ENCODE measurements at regions not wholly inside any gene's neighbourhood (a gene's known extent, or its start where the extent isn't known, plus 50 kb on each side); places are given as distances from the start of the nearest gene placed in this dataset.

GRCh38 chr9:129323376-129323998, 145.4 kb upstream of the IER5L start:
- CTCF ChIA-PET = interaction anchor here (0.6 to 1.5 kb wide), 2 partner anchors 180 to 467 kb away, joined by 3 read pairs; no protein-coding TSS in a partner anchor

GRCh38 chr9:129322641-129323375, 144.7 kb upstream of the IER5L start:
- no peak overlapping the region for H3K4me3 Mint-ChIP-seq
- no peaks in the 10 kb centered on the region for H3K9me3 Mint-ChIP-seq
- POLR2A ChIA-PET = no interaction called here
- DNase-seq = no peak
- no peak overlapping the region for H3K27ac Mint-ChIP-seq
- peaks cover 12% of the 10 kb centered on the region for H3K4me1 Mint-ChIP-seq (ENCODE audit: low read depth)
- intact Hi-C loops (cut with micrococcal nuclease) = loop anchor here (5.0 kb wide), 1 partner anchor 289 kb away; no protein-coding TSS in a partner anchor
- no peaks in the 10 kb centered on the region for H3K27me3 Mint-ChIP-seq
- no peaks in the 10 kb centered on the region for H3K36me3 Mint-ChIP-seq
- CTCF ChIA-PET = interaction anchor here (0.6 to 1.5 kb wide), 3 partner anchors 180 to 467 kb away, joined by 3 read pairs; no protein-coding TSS in a partner anchor

More at GRCh38 chr9:129323376-129323998, 145.4 kb upstream of the IER5L start:
- intact Hi-C loops (cut with micrococcal nuclease) = loop anchor here (5.0 kb wide), 1 partner anchor 289 kb away; no protein-coding TSS in a partner anchor
- no peak overlapping the region for H3K4me3 Mint-ChIP-seq
- H3K27me3 Mint-ChIP-seq = no peaks in the 10 kb centered on the region
- H3K36me3 Mint-ChIP-seq = no peaks in the 10 kb centered on the region
- H3K9me3 Mint-ChIP-seq = no peaks in the 10 kb centered on the region
- no peak for DNase-seq
- peaks cover 17% of the 10 kb centered on the region for H3K4me1 Mint-ChIP-seq (ENCODE audit: low read depth)
- POLR2A ChIA-PET = no interaction called here
- no peak overlapping the region for H3K27ac Mint-ChIP-seq

GRCh38 chr9:129322022-129322621, 144.1 kb upstream of the IER5L start:
- H3K27ac Mint-ChIP-seq = no peak overlapping the region
- H3K4me3 Mint-ChIP-seq = no peak overlapping the region
- no peak for DNase-seq
- CTCF ChIA-PET = interaction anchor here (0.9 kb wide), 1 partner anchor 190 kb away, joined by 3 read pairs; no protein-coding TSS in a partner anchor
- no peaks in the 10 kb centered on the region for H3K9me3 Mint-ChIP-seq
- H3K27me3 Mint-ChIP-seq = no peaks in the 10 kb centered on the region
- intact Hi-C loops (cut with micrococcal nuclease) = loop anchor here (5.0 kb wide), 1 partner anchor 290 kb away; no protein-coding TSS in a partner anchor
- no peaks in the 10 kb centered on the region for H3K36me3 Mint-ChIP-seq
- POLR2A ChIA-PET = no interaction called here
- H3K4me1 Mint-ChIP-seq (ENCODE audit: low read depth) = peaks cover 12% of the 10 kb centered on the region

- POLR2A ChIA-PET = no interaction called here
- H3K27me3 Mint-ChIP-seq = no peaks in the 10 kb centered on the region
- intact Hi-C loops (cut with micrococcal nuclease) = loop anchor here (5.0 kb wide), 1 partner anchor 291 kb away; no protein-coding TSS in a partner anchor
- CTCF ChIA-PET = interaction anchor here (1.3 to 2.7 kb wide), 6 partner anchors 8 to 263 kb away, joined by 4 to 13 read pairs (median 6); no protein-coding TSS in a partner anchor
- H3K4me1 Mint-ChIP-seq (ENCODE audit: low read depth) = peaks cover 12% of the 10 kb centered on the region
- H3K36me3 Mint-ChIP-seq = no peaks in the 10 kb centered on the region
- no peak for DNase-seq
- H3K9me3 Mint-ChIP-seq = no peaks in the 10 kb centered on the region
- H3K4me3 Mint-ChIP-seq = no peak overlapping the region
- H3K27ac Mint-ChIP-seq = no peak overlapping the region
Measured at GRCh38 chr9:129321286-129322021, 143.4 kb upstream of the IER5L start.

GRCh38 chr9:129320575-129321285, 142.7 kb upstream of the IER5L start:
- H3K4me1 Mint-ChIP-seq (ENCODE audit: low read depth) = peaks cover 12% of the 10 kb centered on the region
- ChIA-PET CTCF (interaction anchor here (1.2 to 2.7 kb wide), 7 partner anchors 9 to 288 kb away, joined by 3 to 13 read pairs (median 5); no protein-coding TSS in a partner anchor), POLR2A (no interaction called here)
- H3K27me3 Mint-ChIP-seq = no peaks in the 10 kb centered on the region
- intact Hi-C loops (cut with micrococcal nuclease) = loop anchor here (5.0 kb wide), 1 partner anchor 292 kb away; no protein-coding TSS in a partner anchor
- H3K9me3 Mint-ChIP-seq = no peaks in the 10 kb centered on the region
- no peaks in the 10 kb centered on the region for H3K36me3 Mint-ChIP-seq
- DNase-seq = peak; percentile 63
- no peak overlapping the region for H3K27ac Mint-ChIP-seq
- peak overlapping the region; percentile 57 for H3K4me3 Mint-ChIP-seq

GRCh38 chr9:129319938-129320481, 141.9 kb upstream of the IER5L start:
- Mint-ChIP-seq H3K4me1 (ENCODE audit: low read depth) (peaks cover 12% of the 10 kb centered on the region), H3K27ac (no peak overlapping the region), H3K27me3 (no peaks in the 10 kb centered on the region), H3K4me3 (peak overlapping the region; percentile 57), H3K36me3 (no peaks in the 10 kb centered on the region), H3K9me3 (no peaks in the 10 kb centered on the region)
- DNase-seq = peak; percentile 6
- ChIA-PET POLR2A (no interaction called here), CTCF (interaction anchor here (1.2 to 2.7 kb wide), 7 partner anchors 10 to 289 kb away, joined by 3 to 13 read pairs (median 5); no protein-coding TSS in a partner anchor)
- intact Hi-C loops (cut with micrococcal nuclease) = loop anchor here (5.0 kb wide), 1 partner anchor 292 kb away; no protein-coding TSS in a partner anchor

GRCh38 chr9:129319076-129319937, 141.2 kb upstream of the IER5L start:
- intact Hi-C loops (cut with micrococcal nuclease) = no loop called here
- Mint-ChIP-seq H3K36me3 (no peaks in the 10 kb centered on the region), H3K27me3 (no peaks in the 10 kb centered on the region), H3K4me1 (ENCODE audit: low read depth) (peaks cover 12% of the 10 kb centered on the region), H3K4me3 (no peak overlapping the region), H3K9me3 (no peaks in the 10 kb centered on the region), H3K27ac (no peak overlapping the region)
- ChIA-PET CTCF (interaction anchor here (2.7 kb wide), 1 partner anchor 188 kb away, joined by 13 read pairs; no protein-coding TSS in a partner anchor), POLR2A (interaction anchor here (1.0 kb wide), 1 partner anchor 208 kb away, joined by 3 read pairs; no protein-coding TSS in a partner anchor)
- peak; percentile 6 for DNase-seq

GRCh38 chr9:129318121-129319075, 140.3 kb upstream of the IER5L start:
- Mint-ChIP-seq H3K9me3 (no peaks in the 10 kb centered on the region), H3K4me3 (no peak overlapping the region), H3K27ac (no peak overlapping the region), H3K36me3 (no peaks in the 10 kb centered on the region), H3K27me3 (no peaks in the 10 kb centered on the region), H3K4me1 (ENCODE audit: low read depth) (peaks cover 12% of the 10 kb centered on the region)
- CTCF ChIA-PET = interaction anchor here (0.7 to 1.3 kb wide), 2 partner anchors 187 to 306 kb away, joined by 3 to 5 read pairs; no protein-coding TSS in a partner anchor
- peak; percentile 5 for DNase-seq
- POLR2A ChIA-PET = interaction anchor here (1.0 kb wide), 1 partner anchor 207 kb away, joined by 3 read pairs; no protein-coding TSS in a partner anchor
- intact Hi-C loops (cut with micrococcal nuclease) = no loop called here

GRCh38 chr9:129317179-129318011, 139.3 kb upstream of the IER5L start:
- no peaks in the 10 kb centered on the region for H3K36me3 Mint-ChIP-seq
- intact Hi-C loops (cut with micrococcal nuclease) = no loop called here
- H3K27ac Mint-ChIP-seq = no peak overlapping the region
- H3K9me3 Mint-ChIP-seq = no peaks in the 10 kb centered on the region
- peak; percentile 34 for DNase-seq
- peaks cover 12% of the 10 kb centered on the region for H3K4me1 Mint-ChIP-seq (ENCODE audit: low read depth)
- ChIA-PET POLR2A (no interaction called here), CTCF (interaction anchor here (0.7 to 1.3 kb wide), 2 partner anchors 186 to 307 kb away, joined by 3 to 5 read pairs; no protein-coding TSS in a partner anchor)
- no peaks in the 10 kb centered on the region for H3K27me3 Mint-ChIP-seq
- H3K4me3 Mint-ChIP-seq = no peak overlapping the region
